ENCODE measurements at regions not wholly inside any gene's neighbourhood (a gene's known extent, or its start where the extent isn't known, plus 50 kb on each side); places are given as distances from the start of the nearest gene placed in this dataset.
A peak's percentile ranks its signal among the peaks of the same experiment; 100 is the strongest.
"Not testable (repeated sequence)": the region's sequence is repeated elsewhere in the genome, so short reads cannot be mapped to it uniquely, and the experiment has no call there.

GRCh38 chr22:17318817-17319216 lies 50.4 kb upstream of the CECR2 start:
- no peak for DNase-seq (ENCODE audit: extremely low read depth in 1 of 2, low read depth in 1 of 2)

- no peak for DNase-seq (ENCODE audit: extremely low read depth in 1 of 2, low read depth in 1 of 2)
Measured at GRCh38 chr22:17315310-17315709, 54.0 kb upstream of the CECR2 start.

GRCh38 chr22:17314487-17314886 lies 54.8 kb upstream of the CECR2 start:
- DNase-seq (ENCODE audit: extremely low read depth in 1 of 2, low read depth in 1 of 2): no peak

GRCh38 chr22:17313626-17314025 lies 55.6 kb upstream of the CECR2 start:
- no peak for DNase-seq (ENCODE audit: extremely low read depth in 1 of 2, low read depth in 1 of 2)

GRCh38 chr22:17307566-17307965 lies 61.7 kb upstream of the CECR2 start:
- no peak for DNase-seq (ENCODE audit: extremely low read depth in 1 of 2, low read depth in 1 of 2)

- no peak for DNase-seq (ENCODE audit: extremely low read depth in 1 of 2, low read depth in 1 of 2)
Measured at GRCh38 chr22:17305076-17305475, 64.2 kb upstream of the CECR2 start.

GRCh38 chr22:17303840-17304779 lies 65.2 kb upstream of the CECR2 start:
- DNase-seq (ENCODE audit: extremely low read depth in 1 of 2, low read depth in 1 of 2): peak; percentile 18 to 57

GRCh38 chr22:17303441-17303839 lies 65.8 kb upstream of the CECR2 start:
- no peak for DNase-seq (ENCODE audit: extremely low read depth in 1 of 2, low read depth in 1 of 2)

- no peak for DNase-seq (ENCODE audit: extremely low read depth in 1 of 2, low read depth in 1 of 2)
Measured at GRCh38 chr22:17302616-17303015, 66.6 kb upstream of the CECR2 start.

- no peak for DNase-seq (ENCODE audit: extremely low read depth in 1 of 2, low read depth in 1 of 2)
Measured at GRCh38 chr22:17300926-17301325, 68.3 kb upstream of the CECR2 start.

- not testable (repeated sequence) for DNase-seq (ENCODE audit: extremely low read depth in 1 of 2, low read depth in 1 of 2)
Measured at GRCh38 chr22:17298805-17299502, 70.3 kb upstream of the CECR2 start.

- DNase-seq (ENCODE audit: extremely low read depth in 1 of 2, low read depth in 1 of 2): no peak
Measured at GRCh38 chr22:17285656-17286055, 66.4 kb upstream of the ADA2 start.

GRCh38 chr22:17284888-17285287 lies 65.7 kb upstream of the ADA2 start:
- DNase-seq (ENCODE audit: extremely low read depth in 1 of 2, low read depth in 1 of 2): no peak

- DNase-seq (ENCODE audit: extremely low read depth in 1 of 2, low read depth in 1 of 2): no peak
Measured at GRCh38 chr22:17284466-17284865, 65.2 kb upstream of the ADA2 start.

GRCh38 chr22:17283865-17284264 lies 64.6 kb upstream of the ADA2 start:
- DNase-seq (ENCODE audit: extremely low read depth in 1 of 2, low read depth in 1 of 2): not testable (repeated sequence)

- DNase-seq (ENCODE audit: extremely low read depth in 1 of 2, low read depth in 1 of 2): no peak
Measured at GRCh38 chr22:17283423-17283822, 64.2 kb upstream of the ADA2 start.

GRCh38 chr22:17281440-17281841 lies 62.2 kb upstream of the ADA2 start:
- no peak for DNase-seq (ENCODE audit: extremely low read depth in 1 of 2, low read depth in 1 of 2)

GRCh38 chr22:17281026-17281425 lies 61.8 kb upstream of the ADA2 start:
- no peak for DNase-seq (ENCODE audit: extremely low read depth in 1 of 2, low read depth in 1 of 2)

- DNase-seq (ENCODE audit: extremely low read depth in 1 of 2, low read depth in 1 of 2): no peak
Measured at GRCh38 chr22:17272511-17272991, 53.3 kb upstream of the ADA2 start.

GRCh38 chr22:17271711-17272451 lies 52.6 kb upstream of the ADA2 start:
- DNase-seq (ENCODE audit: extremely low read depth in 1 of 2, low read depth in 1 of 2): no peak

- no peak for DNase-seq (ENCODE audit: extremely low read depth in 1 of 2, low read depth in 1 of 2)
Measured at GRCh38 chr22:17269607-17270261, 50.5 kb upstream of the ADA2 start.
